Activated CD4-positive, alpha-beta T cell treated with anti-CD3 and anti-CD28 coated beads, Interleukin-2, amount 50 U/mL, for 1 hour (primary cell): ENCODE measurements at regions not wholly inside any gene's neighbourhood (a gene's known extent, or its start where the extent isn't known, plus 50 kb on each side); places are given as distances from the start of the nearest gene placed in this dataset.
"Not testable (repeated sequence)": the region's sequence is repeated elsewhere in the genome, so short reads cannot be mapped to it uniquely, and the experiment has no call there.

Experiments used
- DNase-seq: peaks from one replicate; pipeline ENCODE4 v3.0.0-alpha.2; 2020

DNA sequence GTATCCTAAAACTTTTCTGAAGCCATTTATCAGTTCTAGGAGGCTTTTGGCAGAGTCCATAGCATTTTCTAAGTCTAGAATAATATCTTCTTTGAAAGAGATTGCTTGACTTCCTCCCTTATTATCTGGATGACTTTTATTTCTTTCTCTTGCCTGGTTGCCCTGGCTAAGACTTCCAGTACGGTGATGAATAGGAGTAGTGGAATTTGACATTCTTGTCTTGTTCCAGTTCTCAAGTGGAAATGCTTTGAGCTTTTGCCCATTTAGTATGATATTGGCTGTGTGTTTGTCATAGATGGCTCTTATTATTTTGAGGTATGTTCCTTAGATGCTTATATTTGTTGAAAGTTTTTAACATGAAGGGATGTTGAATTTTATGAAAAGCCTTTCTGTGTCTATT lies 1647.9 kb downstream of the PLA2G4A start:
- DNase-seq = no peak

DNA sequence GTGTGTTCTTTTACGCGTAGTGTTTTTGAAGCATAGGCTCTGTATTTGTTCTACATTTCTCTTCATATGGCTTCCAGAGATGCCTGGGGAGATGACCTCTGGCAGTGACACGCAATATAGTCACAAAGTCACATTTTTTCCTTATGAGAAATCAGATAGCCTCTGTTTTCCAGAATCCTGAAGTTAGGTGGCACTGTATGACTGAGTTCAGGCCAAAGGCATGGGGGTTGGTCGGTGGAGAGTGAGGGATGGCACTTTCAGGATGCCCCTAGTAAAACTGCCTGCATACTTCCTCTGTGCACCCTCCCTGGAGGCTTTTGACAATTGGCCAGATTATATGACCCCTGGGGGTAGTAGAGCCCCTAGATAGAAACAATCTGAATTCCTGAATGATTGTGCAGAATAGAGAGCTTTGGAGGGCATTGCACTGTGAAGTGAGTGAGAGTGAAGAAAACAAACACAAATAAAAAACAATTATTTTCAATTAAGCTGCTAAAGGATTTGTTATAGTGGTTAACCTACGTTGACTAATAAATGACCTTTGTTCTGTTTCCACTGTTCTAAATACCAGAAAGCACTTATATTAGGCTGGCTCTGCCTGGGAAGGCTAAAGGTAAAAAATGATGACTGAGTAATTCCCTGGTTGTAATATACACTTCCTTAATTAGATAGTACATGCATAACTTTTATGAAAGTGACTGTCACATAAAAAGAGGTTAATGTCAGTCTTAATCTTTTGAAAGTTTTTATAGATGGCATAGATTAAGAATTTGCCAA lies 1660.8 kb downstream of the PLA2G4A start:
- DNase-seq = no peak

DNA sequence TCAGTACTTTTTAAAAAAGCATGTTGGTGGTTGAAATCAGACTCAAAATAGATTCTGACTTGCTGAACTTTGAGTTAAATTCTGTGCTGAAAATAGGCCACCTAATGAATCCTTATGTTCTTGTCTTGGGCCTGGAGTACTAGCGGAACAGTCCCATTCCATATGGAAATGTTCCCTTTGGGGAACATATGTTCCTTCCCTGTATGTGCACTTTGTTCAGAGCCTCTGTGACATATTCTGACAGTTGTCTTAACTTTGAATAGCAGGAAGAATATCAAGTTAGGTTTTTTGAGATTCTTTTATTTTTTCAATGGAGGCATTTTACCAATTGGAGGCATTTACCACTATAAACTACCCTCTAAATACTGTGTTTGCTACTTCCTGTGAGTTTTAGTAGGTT lies 1667.8 kb downstream of the PLA2G4A start:
- DNase-seq = no peak

DNA sequence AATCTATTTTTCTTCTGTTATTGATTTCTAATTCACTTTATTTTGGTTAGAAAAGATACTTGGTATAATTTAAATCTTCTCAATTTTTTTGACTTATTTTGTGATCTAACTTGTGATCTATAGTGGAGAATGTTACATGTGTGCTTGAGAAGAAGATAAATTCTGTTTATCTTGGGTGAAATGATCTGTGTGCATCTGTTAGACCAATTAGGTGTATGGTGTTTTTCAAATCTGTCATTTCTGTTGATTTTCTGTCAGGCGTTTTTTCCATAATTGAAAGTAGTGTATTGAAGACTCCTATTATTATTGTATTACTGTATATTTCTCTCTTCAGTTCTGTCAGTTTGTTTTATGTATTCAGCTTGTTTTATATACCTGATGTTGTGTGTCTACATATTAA lies 1668.3 kb downstream of the PLA2G4A start:
- DNase-seq = no peak

DNA sequence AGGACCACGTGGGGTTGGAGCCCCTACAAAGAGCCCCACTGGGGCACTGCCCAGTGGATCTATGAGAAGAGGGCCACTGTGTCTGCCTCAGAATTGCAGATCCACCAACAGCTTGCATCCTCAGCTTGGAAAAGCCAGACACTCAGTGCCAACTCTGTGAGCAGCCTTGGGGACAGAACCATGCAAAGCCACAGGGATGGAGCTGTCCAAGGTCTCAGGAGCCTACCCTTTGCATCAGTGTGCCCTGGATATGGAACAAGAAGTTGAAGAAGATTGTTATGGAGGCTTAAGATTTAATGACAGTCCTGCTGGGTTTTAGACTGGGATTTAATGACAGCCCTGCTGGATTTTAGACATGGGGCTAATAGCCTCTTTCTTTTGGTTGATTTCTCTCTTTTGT lies 1670.9 kb downstream of the PLA2G4A start:
- DNase-seq = no peak

DNA sequence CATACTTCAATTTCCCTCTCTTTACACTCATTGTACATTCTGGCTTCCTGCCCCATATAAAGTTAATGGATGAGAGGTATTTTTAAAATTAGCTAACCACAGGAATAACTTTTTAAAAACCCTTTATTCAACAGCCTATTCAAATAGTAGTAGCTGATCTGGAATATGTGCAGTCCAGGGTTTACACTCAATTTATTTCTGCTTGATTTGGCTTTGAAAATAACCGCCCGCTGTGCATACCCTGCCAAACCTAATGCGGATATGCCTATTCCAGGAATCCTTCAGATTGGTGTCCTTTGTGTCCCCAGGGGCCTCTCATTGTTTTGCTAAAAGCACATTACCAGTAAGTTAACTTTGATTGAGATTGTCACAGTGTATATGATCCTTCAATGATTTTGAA lies 1686.2 kb downstream of the PLA2G4A start:
- DNase-seq = no peak

DNA sequence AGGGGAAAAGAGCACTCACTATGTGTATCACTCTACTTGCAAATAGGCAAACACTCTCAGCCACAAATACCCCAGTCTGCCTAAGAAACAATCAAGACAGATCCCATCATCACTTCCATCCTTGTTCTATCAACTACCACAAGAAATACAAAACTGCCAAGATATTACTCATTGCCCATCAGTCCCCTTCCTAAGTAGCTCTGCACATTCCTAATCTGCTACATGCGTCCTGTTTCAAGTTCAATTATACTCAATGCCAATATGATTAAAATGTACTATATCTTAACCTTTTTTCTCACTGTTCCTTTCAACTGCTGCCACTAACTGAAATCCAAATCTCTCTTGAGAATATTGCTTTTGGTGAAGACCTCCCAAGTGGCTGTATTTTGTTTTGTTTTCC lies 1688.4 kb downstream of the PLA2G4A start:
- DNase-seq = no peak

DNA sequence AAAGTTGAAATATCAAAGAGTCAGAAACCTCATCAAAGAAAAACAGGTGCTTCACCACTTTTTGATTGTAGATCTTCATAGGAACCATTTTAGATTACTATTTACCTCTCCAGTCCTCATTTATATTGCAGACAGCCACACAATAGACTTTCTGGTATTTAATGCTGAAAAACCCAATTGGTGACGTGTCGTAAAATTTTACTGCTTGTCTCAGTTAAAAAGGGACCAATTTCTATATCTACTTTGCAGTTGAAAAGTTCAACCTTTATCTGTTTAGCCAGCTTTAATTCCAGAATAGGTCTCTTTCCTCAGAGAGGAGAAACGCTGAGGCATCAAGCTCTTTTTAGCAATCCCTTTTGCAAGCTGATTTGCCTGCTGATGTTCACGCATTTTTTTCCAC lies 1722.4 kb downstream of the PLA2G4A start:
- DNase-seq = no peak

DNA sequence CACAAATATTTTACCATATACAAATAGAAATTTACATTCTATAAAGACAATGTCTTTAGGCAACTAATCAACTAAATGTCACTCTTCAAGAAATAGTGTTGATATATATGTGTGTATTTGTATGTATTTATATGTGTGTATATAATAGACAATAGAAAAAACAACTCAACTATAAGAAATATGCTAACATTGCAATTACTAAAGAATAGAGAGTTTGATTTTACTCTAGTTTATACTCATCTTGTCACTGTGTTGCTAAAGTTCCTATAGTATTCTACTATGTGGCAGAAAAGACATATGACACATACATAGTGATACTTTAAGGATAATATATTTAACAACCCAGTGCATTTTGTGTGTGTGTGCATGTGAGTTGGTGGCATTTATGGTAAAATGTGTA lies 1728.3 kb downstream of the PLA2G4A start:
- no peak for DNase-seq

DNA sequence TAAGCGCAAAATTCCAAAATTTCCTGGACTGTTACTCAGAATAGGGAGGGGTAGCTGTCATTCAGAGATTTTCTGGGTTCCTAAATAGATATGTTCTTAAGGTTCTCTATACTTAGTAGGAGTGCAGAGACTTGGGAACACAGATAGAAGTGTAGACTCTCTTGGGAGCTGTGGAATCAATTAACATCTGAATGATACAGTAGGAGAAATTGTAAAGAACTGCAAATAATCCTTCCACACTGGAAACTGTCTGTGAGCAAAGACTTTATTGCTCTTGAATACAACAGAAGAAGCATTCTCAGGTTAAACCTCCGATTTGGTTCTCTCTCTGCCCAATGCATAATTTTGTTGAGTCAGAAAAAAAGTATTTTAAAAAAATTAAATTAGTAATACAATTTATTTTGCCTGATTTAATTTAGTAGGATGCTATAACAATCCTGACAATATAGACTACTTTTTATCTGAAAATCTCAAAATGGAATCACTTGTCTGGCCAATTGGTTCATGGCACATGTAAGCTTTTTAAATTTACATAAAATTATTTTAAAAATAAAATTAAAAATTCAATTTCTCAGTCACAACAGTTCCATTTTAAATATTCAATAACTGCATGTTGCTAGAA lies 1754.3 kb downstream of the PLA2G4A start:
- no peak for DNase-seq

DNA sequence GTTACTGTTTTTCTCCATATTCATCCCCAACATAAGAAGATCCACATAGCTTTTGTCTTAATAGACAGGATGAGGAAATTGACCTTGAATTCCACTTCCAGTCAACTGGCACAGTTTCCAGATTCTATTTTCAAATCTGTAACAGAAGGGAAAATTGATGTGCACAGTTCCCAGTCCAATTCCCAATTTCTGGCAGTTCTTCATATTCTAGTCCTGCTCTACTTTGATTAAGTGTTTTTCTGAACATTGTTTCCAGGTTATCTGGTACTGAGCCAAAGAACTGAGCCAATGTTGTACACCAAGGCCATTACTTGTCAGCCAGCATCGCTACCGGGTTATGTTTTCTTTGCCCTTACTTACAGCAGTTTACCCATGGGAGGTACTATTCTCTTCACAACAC lies 1755.4 kb downstream of the PLA2G4A start:
- DNase-seq = no peak

DNA sequence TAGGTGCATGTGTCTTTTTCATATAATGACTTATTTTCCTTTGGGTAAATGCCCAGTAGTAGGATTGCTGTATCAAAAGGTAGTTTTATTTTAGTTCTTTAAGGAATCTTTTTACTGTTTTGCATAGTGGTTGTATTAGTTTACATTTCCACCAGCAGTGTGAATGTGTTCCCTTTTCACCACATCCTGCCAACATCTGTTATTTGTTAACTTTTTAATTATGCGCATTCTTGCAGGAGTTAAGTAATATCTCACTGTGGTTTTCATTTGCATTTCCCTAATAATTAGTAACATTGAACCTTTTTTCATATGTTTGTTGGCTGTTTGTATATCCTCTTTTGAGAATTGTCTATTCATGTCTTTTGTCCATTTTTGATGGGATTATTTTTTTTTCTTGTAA lies 1761.9 kb downstream of the PLA2G4A start:
- no peak for DNase-seq

DNA sequence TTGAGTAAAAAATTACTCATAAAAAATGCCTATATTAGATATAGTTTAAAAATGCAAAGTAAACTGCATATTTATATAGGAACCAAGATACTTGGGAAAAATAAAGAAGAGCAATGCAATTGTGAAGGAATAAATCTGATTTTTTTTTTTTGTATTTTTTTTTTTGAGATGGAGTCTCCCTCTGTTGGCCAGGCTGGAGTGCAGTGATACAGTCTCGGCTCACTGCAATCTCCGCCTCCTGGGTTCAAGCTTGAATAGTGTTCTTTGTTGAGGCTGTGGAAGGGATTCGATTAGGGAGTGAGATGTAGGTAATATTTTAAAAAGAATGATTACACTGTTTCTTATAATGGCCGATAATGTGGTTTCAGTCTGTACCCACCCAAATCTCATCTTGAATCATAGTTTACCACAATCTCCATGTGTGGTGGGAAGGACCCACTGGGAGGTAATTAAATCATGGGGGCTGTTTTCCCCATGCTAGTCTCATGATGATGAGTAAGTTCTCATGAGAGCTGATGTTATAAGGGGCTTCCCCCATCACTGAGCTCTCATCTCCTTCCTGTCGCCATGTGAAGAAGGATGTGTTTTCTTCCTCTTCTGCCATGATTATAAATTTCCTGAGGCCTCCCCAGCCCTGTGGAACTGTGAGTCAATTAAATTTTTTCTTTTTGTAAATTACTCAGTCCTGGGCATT lies 1765.9 kb downstream of the PLA2G4A start:
- DNase-seq = no peak

DNA sequence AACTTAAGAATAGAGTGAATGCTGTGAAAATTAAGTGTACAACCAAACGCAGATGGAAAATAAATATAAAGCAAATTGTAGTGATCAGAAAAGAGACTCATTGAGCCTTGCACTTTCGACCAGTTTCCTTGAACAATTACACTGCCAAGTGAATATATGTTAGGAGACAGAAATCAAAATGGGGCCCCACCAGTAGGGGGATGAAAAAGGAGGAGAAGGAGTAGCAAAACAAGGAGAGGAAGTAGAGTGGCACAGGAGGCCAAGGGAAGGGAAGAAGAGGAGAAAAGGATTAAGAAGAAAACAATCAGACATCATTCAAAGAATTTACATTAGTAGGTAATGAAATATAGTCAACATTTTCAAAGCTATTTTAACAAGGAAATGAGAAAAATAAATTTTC lies 1770.6 kb downstream of the PLA2G4A start:
- DNase-seq = no peak

DNA sequence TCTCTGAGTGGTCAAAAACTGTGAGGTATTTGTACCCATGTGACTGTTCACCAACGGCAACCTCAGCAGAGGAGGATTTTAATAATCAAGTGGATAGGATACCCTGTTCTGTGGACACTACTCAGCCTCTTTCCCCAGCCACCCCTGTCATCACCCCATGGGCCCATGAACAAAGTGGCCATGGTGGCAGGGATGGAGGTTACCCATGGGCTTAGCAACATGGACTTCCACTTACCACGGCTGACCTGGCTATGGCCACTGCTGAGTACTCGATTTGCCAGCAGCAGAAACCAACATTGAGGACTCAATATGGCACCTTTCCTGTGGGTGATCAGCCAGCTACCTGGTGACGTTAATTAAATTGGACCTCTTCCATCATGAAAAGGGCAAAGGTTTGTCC lies 1782.7 kb downstream of the PLA2G4A start:
- DNase-seq = no peak

DNA sequence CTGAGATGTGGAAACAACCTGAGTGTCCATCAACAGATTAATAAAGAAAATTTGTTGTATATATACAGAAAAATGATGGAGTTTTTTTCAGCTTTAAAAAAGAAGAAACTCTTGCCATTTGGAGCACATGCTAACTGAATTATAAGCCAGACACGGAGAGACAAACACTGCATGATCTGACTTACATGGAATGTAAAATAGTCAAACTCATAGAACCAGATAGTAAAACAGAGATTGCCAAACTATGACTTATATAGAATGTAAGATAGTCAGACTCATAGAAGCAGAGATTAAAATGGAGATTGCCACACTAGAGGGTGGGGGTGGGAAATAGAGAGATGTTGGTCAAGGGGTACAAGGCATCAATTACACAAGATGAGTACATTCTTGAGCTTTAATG lies 1786.6 kb downstream of the PLA2G4A start:
- no peak for DNase-seq

DNA sequence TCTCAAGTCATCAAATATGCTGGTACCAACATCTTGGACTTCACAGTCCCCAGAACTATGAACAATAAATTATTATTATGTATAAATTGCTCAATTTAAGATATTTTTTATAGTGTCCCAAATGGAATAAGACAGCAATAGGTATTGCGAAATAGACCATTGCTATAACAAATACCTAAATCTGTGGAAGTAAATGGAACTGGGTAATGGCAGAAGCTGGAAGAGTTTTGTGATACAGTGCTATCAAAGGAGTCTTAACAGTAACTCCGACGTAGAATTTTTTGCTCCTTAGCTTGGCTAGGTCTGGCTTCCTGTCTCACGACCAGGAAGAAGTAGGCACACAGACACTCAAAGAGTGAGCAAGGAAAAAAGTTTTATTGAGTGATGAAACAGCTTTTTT lies 1791.5 kb downstream of the PLA2G4A start:
- no peak for DNase-seq

DNA sequence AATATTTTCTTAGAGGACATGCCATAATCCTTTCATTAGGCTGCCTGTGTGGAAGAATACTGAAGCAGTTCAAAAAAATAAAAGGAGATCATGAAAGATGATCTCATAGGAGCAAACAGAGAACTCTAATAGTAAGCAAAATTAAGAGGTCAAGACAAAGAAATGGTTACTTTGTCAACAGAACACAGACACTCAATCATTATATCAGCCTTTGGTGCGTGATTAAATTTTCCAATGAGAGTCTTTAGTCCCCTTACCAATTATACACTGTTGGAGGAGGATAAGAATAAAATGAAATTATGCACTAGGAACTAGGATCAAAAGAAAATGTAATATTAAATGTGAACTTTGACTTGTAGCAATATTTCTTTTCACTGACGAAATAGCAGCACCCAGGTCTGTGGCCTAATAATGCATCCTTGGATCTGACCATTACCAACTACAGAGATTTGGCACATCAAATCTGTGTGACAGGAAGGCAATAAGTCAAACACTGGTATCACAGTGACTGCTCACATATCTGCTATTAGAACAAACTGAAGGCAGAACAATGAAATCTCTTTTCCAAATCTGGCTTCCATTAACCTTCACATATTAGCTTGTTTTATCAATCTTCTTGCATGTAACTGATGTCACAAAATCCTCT lies 1812.9 kb downstream of the PLA2G4A start:
- no peak for DNase-seq

DNA sequence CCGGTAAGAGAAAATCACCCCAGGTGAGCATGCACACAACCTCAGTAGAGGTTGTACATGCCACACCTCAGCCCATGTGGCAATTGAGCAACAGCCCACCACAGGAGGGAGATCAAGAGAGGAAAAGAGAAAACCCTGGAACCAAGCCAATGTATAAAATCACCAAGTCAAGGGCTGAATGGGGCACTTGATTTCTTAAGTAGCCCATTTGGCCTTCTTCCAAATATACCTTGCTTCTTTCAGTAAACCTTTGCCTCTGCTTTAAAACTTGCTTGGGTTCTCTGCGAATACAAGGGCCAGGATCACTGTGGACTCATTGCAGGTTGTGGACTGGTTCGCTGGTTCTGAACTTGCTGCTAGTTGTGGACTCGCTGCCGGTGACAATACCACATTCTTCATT lies 1814.0 kb downstream of the PLA2G4A start:
- DNase-seq = no peak

DNA sequence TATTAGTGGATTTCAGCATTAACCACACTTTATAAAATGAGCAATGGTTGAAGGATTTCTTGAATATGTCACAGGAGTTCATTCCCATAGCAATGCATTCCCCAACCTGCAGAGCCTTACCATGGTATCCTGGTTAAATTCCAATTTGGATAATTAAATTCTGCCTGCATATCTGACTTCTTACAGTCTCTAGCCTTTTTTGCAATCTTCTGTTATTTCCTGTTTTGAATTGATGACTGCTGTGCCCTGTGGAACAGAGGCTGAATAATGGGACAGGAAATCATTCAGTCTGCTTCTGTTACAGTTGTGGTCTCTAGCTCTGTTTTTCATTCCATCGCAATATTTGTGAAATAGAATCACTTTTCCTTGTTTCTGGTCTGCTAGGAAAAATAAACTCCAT lies 1823.9 kb downstream of the PLA2G4A start:
- DNase-seq = no peak

DNA sequence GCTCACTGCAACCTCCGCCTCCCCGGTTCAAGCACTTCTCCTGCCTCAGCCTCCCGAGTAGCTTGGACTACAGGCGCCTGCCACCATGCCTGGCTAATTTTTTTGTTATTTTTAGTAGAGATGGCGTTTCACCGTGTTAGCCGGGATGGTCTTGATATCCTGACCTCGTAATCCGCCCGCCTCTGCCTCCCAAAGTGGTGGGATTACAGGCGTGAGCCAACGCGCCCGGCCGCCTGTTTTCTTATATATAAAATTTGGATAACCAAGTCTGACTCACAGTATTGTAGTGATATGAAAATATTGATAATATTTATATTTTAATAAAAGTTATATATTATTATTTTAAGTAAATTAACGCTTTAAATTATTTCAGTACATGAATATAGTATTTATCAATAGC lies 1821.7 kb downstream of the BRINP3 start:
- DNase-seq = not testable (repeated sequence)

DNA sequence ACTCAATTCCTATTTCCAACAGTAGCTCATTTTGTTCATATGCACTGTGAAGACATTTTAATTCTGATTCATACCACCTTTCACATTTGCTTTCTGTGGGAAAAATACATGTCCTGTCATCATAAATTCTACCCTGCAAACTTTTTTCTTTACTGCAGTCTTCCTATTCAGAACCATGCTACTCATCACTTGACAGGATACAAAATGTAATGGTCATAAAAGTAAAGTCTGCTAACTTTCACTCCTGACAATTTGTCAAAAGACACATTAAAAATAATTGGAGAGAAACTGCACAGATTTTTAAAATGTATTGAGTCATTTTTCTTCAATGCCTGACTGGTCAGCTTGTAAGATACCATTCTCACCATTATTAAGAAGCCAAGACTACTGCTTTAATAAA lies 1817.1 kb downstream of the BRINP3 start:
- no peak for DNase-seq

DNA sequence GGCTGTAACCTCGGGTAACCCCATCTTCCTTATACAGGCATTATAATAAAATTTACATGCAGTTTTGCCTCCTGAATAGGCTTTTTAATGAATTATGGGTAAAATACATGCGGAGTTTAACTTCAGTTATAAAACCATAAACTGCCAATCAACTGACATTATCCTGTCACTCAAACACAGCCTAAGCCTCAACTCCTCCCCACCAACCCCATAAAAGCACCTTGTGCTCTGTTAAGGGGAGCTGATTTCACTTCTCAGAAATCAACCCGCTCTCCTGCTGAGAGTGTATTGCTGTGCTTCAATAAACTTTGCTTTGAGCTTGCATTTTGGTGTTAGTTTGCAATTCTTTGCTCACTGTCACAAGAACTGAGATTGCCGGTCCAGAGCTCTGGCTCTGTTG lies 1812.2 kb downstream of the BRINP3 start:
- DNase-seq = no peak

DNA sequence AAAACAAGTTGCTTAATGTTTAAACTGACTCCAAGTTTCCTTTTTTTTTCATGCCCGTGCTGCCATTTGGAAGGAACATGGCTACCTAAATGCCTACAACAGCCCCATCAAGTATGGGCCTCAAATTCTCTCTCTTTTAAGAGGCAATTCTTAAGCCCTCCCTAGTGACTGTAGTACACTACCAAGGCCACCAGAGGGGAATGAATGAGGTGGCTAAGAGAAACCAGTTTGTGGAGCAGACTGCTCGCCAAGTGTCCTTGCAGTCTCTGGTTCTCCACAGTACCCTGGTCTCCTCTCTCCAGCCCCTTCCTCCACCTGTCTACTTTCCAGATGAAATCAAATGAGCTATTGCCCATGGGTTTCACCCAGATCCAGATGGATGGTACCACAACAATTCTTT lies 1809.6 kb downstream of the BRINP3 start:
- no peak for DNase-seq
